Right cardiac atrium (tissue), 5 donors: ENCODE measurements at regions not wholly inside any gene's neighbourhood (a gene's known extent, or its start where the extent isn't known, plus 50 kb on each side); places are given as distances from the start of the nearest gene placed in this dataset.
A peak's percentile ranks its signal among the peaks of the same experiment; 100 is the strongest.

Experiments
- ATAC-seq, 2 donors: fragments of 200-7000 bp; cut with Tn5 transposase; one replicate each; pipeline versions ENCODE4 v1.8.0 to v1.9.1; 2020; ENCODE audit warnings: moderate library complexity in 2 of 2, mild to moderate bottlenecking in 1 of 2
- DNase-seq, 3 donors: peaks; one replicate each; pipeline ENCODE4 v3.0.0-alpha.2; 2020
- H3K27ac ChIP-seq: one replicate; pipeline ENCODE4 v1.5.1; 2013; ENCODE audit warnings: mild to moderate bottlenecking, low read length, control low read depth, moderate library complexity
- H3K27me3 ChIP-seq: one replicate; pipeline ENCODE4 v1.6.1; 2013; ENCODE audit not compliant: control insufficient read depth, insufficient read depth
- H3K4me1 ChIP-seq: one replicate; pipeline ENCODE4 v1.6.1; 2013; ENCODE audit warnings: low read length; ENCODE audit not compliant: control insufficient read depth, insufficient read depth
- H3K4me3 ChIP-seq: one replicate; pipeline ENCODE4 v1.5.1; 2013; ENCODE audit warnings: low read length, control low read depth
- H3K9me3 ChIP-seq: one replicate; pipeline ENCODE4 v1.6.1; 2013; ENCODE audit warnings: low read length; ENCODE audit not compliant: control insufficient read depth
- WGBS: extraction: QIAGEN DNeasy Blood & Tissue Kit; methylation state at CpG from one replicate; pipeline ENCODE4 v1.1.7; 2013; 5-methylcytosine and 5-hydroxymethylcytosine counted together
- intact Hi-C, 4 donors: fragments of 100-400 bp; cut with DNase I; formaldehyde crosslinking; loops; one replicate each; pipeline versions ENCODE4 v1.11.0 to v1.14.0; 2022 to 2023
- donor health status: healthy with polysubstance abuse.
- donor health status: DM: no; HTN: yes; CAD: no.
- donor health status: DM: no; HTN: no; CAD: no.
- donor health status: DM: no; HTN: yes; CAD: no; lungs with severe emphysema.
- donor health status: DM: yes; HTN: yes; CAD: no.

DNA sequence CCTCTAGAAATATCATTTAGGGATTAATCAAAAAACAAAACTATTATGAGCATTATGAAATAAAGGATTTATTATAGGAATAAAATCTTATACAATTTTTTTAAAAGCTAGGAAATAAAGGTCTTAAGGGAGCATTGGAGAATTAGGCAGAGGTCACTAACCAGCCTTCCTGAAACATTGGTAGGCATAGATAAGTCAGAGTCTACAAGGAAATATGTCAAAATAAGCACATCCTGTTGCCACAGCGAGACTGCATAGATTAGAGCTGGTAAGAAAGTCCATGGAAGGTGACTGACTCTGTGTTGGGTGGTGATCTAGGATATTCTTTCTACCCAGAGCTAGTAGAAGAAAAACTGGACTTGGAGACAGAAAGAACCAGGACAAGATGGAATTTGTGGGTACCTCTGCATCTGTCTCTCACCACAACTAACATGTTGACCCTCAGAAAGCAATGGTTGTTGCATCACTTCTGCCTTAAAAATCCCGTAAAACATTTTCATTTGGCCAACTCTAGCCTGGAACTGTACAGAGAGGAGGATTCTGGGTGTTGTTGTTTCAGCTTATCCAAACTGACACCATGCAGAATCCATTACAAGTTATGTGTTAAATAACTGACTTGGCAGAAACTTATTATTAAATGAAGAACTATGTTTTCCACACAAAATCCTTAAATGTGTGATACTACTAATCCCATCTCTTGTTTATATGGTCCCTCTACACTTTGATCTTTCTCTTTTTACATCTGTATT is 77.1 kb downstream of the FBXO5 start:
- WGBS: 55% methylated on average over 2 of the region's 2 CpGs
- DNase-seq: no peak
- H3K4me1 ChIP-seq: no peaks in the 10 kb centered on the region
- no peak overlapping the region for H3K4me3 ChIP-seq
- no peak overlapping the region for H3K27ac ChIP-seq
- ATAC-seq: peak in 1 of 2 donors; percentile 38
- no peaks in the 10 kb centered on the region for H3K27me3 ChIP-seq
- H3K9me3 ChIP-seq: no peaks in the 10 kb centered on the region
- intact Hi-C loops: no loop called here

DNA sequence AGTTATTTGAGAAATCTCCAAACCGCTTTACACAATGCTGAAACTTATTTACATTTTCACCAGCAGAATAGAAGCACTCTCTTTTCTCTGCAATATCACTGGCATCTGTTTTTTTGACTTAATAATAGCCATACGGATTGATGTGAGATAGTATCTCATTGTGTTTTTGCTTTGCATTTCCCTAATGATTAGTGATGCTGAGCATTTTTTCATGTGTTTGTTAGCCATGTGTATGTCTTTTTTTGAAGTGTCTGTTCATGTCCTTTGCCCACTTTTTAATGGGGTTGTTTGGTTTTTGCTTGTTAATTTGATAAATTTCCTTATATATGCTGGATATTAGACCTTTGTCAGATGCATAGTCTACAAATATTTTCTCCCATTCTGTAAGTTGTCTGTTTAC is 73.6 kb downstream of the FBXO5 start:
- intact Hi-C loops: no loop called here
- WGBS: 74% methylated on average over 2 of the region's 2 CpGs
- Histone ChIP-seq H3K27me3 (no peaks in the 10 kb centered on the region), H3K4me1 (no peaks in the 10 kb centered on the region), H3K9me3 (no peaks in the 10 kb centered on the region), H3K4me3 (no peak overlapping the region), H3K27ac (no peak overlapping the region)
- ATAC-seq: no peak
- DNase-seq: no peak

DNA sequence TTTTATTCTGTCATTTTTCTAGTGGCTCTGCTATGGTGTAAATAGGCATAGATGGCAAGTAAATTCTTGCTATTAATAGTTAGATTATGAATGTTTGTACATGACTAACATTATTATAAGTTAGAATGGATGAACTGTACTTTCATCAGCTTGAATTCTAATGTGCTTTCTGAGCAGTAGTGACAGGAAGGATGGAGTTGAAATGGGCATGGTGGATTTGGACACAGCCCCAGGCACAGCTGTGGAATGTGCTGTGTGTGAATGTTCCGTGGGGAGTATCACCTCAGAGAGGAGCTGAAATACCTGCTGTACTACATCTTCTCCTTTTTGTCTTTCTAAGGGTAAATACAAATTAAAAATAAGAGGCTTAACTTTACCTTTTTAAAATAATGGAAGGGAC is 66.8 kb downstream of the FBXO5 start:
- WGBS: 54% methylated on average over 1 of the region's 1 CpG
- intact Hi-C loops: no loop called here
- Histone ChIP-seq H3K27me3 (no peaks in the 10 kb centered on the region), H3K4me3 (no peak overlapping the region), H3K9me3 (no peaks in the 10 kb centered on the region), H3K27ac (no peak overlapping the region), H3K4me1 (no peaks in the 10 kb centered on the region)
- DNase-seq (no peak), ATAC-seq (no peak)

DNA sequence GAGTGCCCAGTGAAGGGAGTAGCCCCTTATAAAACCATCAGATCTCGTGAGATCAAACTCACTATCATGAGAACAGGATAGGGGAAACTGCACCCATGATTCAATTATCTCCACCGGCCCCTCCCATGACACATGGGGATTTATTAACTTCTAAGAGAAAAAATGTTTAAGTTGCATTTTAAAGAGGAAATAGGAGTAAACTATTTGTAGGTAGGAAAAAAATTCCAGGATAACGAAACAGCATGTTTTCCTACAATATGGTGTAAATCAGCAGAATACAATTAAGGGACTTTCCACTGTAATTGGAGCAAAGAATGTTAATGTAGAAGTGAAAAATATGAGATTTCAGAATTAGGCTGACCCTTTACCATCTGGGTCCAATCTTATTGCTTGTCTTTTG is 63.9 kb downstream of the FBXO5 start:
- no peak overlapping the region for H3K27ac ChIP-seq
- DNase-seq (no peak), ATAC-seq (no peak)
- intact Hi-C loops: no loop called here
- H3K9me3 ChIP-seq: no peaks in the 10 kb centered on the region
- no peaks in the 10 kb centered on the region for H3K27me3 ChIP-seq
- H3K4me1 ChIP-seq: no peaks in the 10 kb centered on the region
- H3K4me3 ChIP-seq: no peak overlapping the region
- WGBS: 72% methylated on average over 3 of the region's 3 CpGs

DNA sequence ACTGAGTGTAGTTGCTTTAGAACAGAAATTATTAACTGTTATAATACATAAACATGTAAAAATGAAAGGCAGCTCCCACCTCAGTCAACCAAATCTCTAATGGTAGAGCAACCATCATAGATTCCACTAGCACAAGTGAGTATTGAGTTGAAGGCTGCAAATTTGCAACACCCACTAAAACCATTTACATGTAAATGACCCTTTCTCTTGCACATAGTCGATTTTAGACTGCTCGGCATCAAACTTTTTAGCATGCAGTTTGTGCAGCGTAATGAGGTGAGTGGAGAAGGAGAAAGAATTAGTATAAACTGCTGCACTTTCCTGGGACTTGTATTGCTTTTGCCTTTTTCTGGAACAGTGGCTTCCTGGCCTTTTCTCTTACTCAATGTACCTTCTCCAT is 62.8 kb downstream of the FBXO5 start:
- Histone ChIP-seq H3K9me3 (no peaks in the 10 kb centered on the region), H3K4me1 (no peaks in the 10 kb centered on the region), H3K4me3 (no peak overlapping the region), H3K27me3 (no peaks in the 10 kb centered on the region), H3K27ac (no peak overlapping the region)
- 88% methylated on average over 3 of the region's 3 CpGs for WGBS
- DNase-seq: no peak
- intact Hi-C loops: no loop called here
- ATAC-seq: no peak
